Type B pancreatic cell (in vitro differentiated cells): ENCODE measurements at regions not wholly inside any gene's neighbourhood (a gene's known extent, or its start where the extent isn't known, plus 50 kb on each side); places are given as distances from the start of the nearest gene placed in this dataset.

Source experiments
- DNase-seq: peaks from one replicate; pipeline ENCODE4 v3.0.0; 2021; ENCODE audit warnings: mixed read lengths; ENCODE audit not compliant: unreplicated experiment; ENCODE audit errors: extremely low spot score
- H3K27ac Mint-ChIP-seq: 2 replicates; pipeline ENCODE4 v1.8.0; 2021; ENCODE audit warnings: mild to moderate bottlenecking, mixed read lengths
- H3K27me3 Mint-ChIP-seq: 2 replicates; pipeline ENCODE4 v1.8.0; 2021; ENCODE audit warnings: mixed read lengths
- H3K36me3 Mint-ChIP-seq: 2 replicates; pipeline ENCODE4 v1.8.0; 2021; ENCODE audit warnings: mixed read lengths
- H3K4me1 Mint-ChIP-seq: one replicate; pipeline ENCODE4 v1.8.0; 2021; ENCODE audit warnings: mixed read lengths; ENCODE audit not compliant: unreplicated experiment
- H3K4me3 Mint-ChIP-seq: 2 replicates; pipeline ENCODE4 v1.8.0; 2021; ENCODE audit warnings: mild to moderate bottlenecking, mixed read lengths
- H3K9me3 Mint-ChIP-seq: 2 replicates; pipeline ENCODE4 v1.8.0; 2021; ENCODE audit warnings: mixed read lengths
- TF ChIP-seq, protein P1 (sequence below): fragments of 200-600 bp; sonication (generic); conservative IDR thresholded peaks from 2 replicates; pipeline ENCODE4 v1.5.0; 2021; ENCODE audit warnings: antibody characterized with exemption, mild to moderate bottlenecking

DNA sequence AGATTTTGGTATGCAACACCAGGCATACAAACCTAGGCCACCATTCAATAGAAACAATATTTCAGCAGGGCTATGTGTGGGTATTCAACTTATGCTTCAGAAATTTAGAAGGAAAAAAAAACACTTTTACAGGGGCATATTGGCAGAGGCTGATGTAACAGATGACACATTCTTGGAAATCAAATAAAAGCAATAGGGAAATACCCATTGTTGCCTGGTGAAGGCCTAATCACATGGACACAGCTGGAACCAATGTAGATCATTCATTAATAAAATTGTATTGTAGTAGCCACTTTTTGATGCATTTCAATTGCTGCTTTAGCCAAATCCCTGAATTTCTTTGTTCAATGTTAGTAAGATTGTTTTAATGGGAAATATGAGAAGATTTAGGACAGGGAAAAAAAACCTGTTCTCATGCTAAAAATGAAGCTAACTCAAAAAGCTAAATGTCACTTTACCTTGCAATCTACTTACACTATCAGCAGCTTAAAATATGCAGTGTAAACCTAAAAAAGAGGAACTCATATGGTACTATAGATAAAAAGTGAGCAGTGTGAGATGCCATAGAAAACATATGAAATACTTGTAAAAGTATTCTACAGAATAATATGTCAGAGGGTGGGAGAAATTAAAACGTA lies 289.4 kb downstream of the ZEB2 start:
- H3K9me3 Mint-ChIP-seq: no peaks in the 10 kb centered on the region
- H3K27ac Mint-ChIP-seq: no peak overlapping the region
- TF ChIP-seq, protein P1, sequence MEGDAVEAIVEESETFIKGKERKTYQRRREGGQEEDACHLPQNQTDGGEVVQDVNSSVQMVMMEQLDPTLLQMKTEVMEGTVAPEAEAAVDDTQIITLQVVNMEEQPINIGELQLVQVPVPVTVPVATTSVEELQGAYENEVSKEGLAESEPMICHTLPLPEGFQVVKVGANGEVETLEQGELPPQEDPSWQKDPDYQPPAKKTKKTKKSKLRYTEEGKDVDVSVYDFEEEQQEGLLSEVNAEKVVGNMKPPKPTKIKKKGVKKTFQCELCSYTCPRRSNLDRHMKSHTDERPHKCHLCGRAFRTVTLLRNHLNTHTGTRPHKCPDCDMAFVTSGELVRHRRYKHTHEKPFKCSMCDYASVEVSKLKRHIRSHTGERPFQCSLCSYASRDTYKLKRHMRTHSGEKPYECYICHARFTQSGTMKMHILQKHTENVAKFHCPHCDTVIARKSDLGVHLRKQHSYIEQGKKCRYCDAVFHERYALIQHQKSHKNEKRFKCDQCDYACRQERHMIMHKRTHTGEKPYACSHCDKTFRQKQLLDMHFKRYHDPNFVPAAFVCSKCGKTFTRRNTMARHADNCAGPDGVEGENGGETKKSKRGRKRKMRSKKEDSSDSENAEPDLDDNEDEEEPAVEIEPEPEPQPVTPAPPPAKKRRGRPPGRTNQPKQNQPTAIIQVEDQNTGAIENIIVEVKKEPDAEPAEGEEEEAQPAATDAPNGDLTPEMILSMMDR: no peak

DNA sequence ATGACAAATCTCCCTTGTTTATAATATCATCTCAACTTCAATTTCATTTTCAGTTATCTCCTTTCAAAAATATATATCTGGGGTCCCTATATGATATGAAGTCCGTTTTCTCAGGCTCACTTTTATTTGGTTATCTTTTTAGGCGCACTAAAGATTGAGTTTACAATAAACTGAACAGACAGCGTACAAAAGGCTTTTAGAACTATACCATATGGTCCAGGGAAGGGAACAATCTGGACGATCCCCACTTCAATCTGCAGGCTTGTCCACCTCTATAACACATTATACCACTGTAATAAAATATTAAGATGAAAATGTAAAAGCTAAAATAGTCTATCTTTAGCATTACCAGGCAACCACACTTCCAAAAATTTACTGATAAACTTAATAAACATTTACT lies 289.9 kb downstream of the ZEB2 start:
- Mint-ChIP-seq H3K4me1 (peaks cover 6% of the 10 kb centered on the region), H3K36me3 (no peaks in the 10 kb centered on the region), H3K27me3 (no peaks in the 10 kb centered on the region), H3K27ac (no peak overlapping the region), H3K9me3 (no peaks in the 10 kb centered on the region), H3K4me3 (no peak overlapping the region)
- TF ChIP-seq, protein P1: no peak
- no peak for DNase-seq

More for the DNA sequence above, 289.4 kb downstream of the ZEB2 start:
- H3K36me3 Mint-ChIP-seq: no peaks in the 10 kb centered on the region
- H3K27me3 Mint-ChIP-seq: no peaks in the 10 kb centered on the region
- no peak for DNase-seq
- H3K4me3 Mint-ChIP-seq: no peak overlapping the region
- H3K4me1 Mint-ChIP-seq: peaks cover 8% of the 10 kb centered on the region

DNA sequence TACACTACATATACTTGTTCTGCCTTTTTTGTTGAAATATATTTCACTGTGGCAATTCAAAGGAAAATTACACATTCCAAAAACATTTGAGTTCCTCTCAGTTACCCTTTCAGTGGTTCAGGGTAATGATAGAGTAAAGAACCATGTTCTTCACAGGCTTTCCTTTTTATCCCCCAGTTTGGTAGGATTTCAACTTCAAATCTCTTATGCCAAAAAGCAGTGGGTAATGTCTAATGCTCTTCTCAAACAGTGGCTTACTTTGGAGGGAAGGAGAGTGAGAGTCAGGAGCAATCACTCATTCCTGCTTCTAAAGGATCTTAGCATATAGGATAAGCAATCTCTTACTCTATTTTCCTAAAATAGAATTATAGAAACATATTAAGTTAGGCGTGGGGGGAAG lies 290.6 kb downstream of the ZEB2 start:
- no peak for DNase-seq
- H3K4me1 Mint-ChIP-seq: no peaks in the 10 kb centered on the region
- no peak overlapping the region for H3K27ac Mint-ChIP-seq
- no peaks in the 10 kb centered on the region for H3K27me3 Mint-ChIP-seq
- H3K36me3 Mint-ChIP-seq: no peaks in the 10 kb centered on the region
- TF ChIP-seq, protein P1: no peak
- H3K4me3 Mint-ChIP-seq: no peak overlapping the region
- H3K9me3 Mint-ChIP-seq: no peaks in the 10 kb centered on the region

DNA sequence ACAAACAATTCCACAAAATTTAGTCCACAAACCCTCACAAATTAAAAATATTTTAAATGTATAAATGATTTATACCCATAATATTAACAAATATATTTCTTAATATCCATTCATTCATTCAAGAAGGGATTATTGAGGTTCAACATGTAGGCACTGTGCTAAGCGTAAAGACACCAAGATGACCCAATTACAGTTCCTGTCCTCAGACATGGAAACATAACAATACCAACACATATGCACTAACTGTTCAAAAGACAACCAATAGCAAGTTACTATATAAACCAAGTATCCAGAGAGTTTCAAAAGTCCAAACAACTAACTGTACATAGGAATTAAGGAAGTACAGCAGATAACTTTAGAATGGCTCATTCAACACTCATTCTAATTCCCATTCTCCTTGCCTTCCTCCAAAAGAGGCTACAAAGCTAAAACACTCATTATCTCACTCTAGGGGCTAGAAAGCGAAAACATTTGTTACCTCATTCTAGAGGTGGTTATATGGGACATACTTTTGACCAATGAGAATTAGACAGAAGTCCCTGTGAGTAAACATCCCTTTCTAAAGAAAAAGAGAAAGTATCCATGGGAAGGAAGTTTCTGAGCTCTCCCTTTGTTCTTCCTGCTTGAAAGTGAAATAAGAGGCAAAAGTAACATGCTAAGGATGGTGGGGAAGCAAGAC lies 292.4 kb downstream of the ZEB2 start:
- Mint-ChIP-seq H3K27me3 (no peaks in the 10 kb centered on the region), H3K27ac (no peak overlapping the region), H3K4me3 (no peak overlapping the region), H3K36me3 (no peaks in the 10 kb centered on the region), H3K4me1 (no peaks in the 10 kb centered on the region), H3K9me3 (no peaks in the 10 kb centered on the region)
- TF ChIP-seq, protein P1: no peak
- DNase-seq: no peak

DNA sequence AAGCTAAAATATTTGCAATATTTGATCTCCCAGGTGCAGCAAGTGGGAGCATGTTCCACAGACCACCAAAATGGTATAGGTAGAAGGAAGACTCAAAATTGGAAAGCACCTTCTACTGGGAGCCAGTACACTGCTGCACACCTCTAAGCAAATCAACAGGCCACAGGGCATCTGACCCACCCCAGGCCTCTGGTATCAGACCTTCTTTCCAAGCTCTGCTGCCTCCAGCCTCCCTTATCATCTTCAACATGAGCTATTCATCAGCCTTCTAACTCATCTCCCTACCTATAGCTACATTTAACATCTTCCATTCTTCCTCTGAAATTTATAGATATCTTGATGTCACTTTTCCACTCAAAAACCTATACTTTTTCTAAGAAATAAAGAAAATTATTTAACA lies 294.8 kb downstream of the ZEB2 start:
- no peaks in the 10 kb centered on the region for H3K9me3 Mint-ChIP-seq
- TF ChIP-seq, protein P1: no peak
- no peak for DNase-seq
- no peak overlapping the region for H3K27ac Mint-ChIP-seq
- no peak overlapping the region for H3K4me3 Mint-ChIP-seq
- H3K27me3 Mint-ChIP-seq: no peaks in the 10 kb centered on the region
- no peaks in the 10 kb centered on the region for H3K36me3 Mint-ChIP-seq
- H3K4me1 Mint-ChIP-seq: no peaks in the 10 kb centered on the region
